ENCODE measurements at regions not wholly inside any gene's neighbourhood (a gene's known extent, or its start where the extent isn't known, plus 50 kb on each side); places are given as distances from the start of the nearest gene placed in this dataset.

GRCh38 chr14:66117600-66117999 is 368.6 kb upstream of the CCDC196 start:
- DNase-seq = no peak

GRCh38 chr14:66119606-66120231 is 366.5 kb upstream of the CCDC196 start:
- no peak for DNase-seq

GRCh38 chr14:66120402-66120801 is 365.8 kb upstream of the CCDC196 start:
- no peak for DNase-seq

- DNase-seq = no peak
Observed at GRCh38 chr14:66121859-66122258, 364.3 kb upstream of the CCDC196 start.

GRCh38 chr14:66129224-66129623 is 356.9 kb upstream of the CCDC196 start:
- no peak for DNase-seq

GRCh38 chr14:66131111-66131510 is 355.1 kb upstream of the CCDC196 start:
- DNase-seq = no peak

- DNase-seq = no peak
Observed at GRCh38 chr14:66133666-66134065, 352.5 kb upstream of the CCDC196 start.

- DNase-seq = no peak
Observed at GRCh38 chr14:66135831-66136230, 350.3 kb upstream of the CCDC196 start.

GRCh38 chr14:66137081-66137480 is 349.1 kb upstream of the CCDC196 start:
- DNase-seq = no peak

GRCh38 chr14:66139432-66139831 is 346.7 kb upstream of the CCDC196 start:
- DNase-seq = no peak

- DNase-seq = no peak
Observed at GRCh38 chr14:66140213-66140918, 345.8 kb upstream of the CCDC196 start.

- DNase-seq = no peak
Observed at GRCh38 chr14:66140963-66141362, 345.2 kb upstream of the CCDC196 start.

- DNase-seq = no peak
Observed at GRCh38 chr14:66141733-66142132, 344.4 kb upstream of the CCDC196 start.

GRCh38 chr14:66143387-66144112 is 342.6 kb upstream of the CCDC196 start:
- DNase-seq = no peak

GRCh38 chr14:66152302-66152701 is 333.9 kb upstream of the CCDC196 start:
- DNase-seq = no peak

GRCh38 chr14:66152747-66153146 is 333.4 kb upstream of the CCDC196 start:
- no peak for DNase-seq

GRCh38 chr14:66163023-66163422 is 323.1 kb upstream of the CCDC196 start:
- DNase-seq = no peak

GRCh38 chr14:66165337-66165736 is 320.8 kb upstream of the CCDC196 start:
- no peak for DNase-seq

- DNase-seq = no peak
Observed at GRCh38 chr14:66174453-66174891, 311.7 kb upstream of the CCDC196 start.

- no peak for DNase-seq
Observed at GRCh38 chr14:66177935-66178334, 308.2 kb upstream of the CCDC196 start.

- no peak for DNase-seq
Observed at GRCh38 chr14:66196670-66197069, 289.5 kb upstream of the CCDC196 start.

GRCh38 chr14:66197276-66197675 is 288.9 kb upstream of the CCDC196 start:
- no peak for DNase-seq

- no peak for DNase-seq
Observed at GRCh38 chr14:66206554-66206953, 279.6 kb upstream of the CCDC196 start.

GRCh38 chr14:66216763-66217162 is 269.4 kb upstream of the CCDC196 start:
- DNase-seq = no peak
